ENCODE measurements at regions not wholly inside any gene's neighbourhood (a gene's known extent, or its start where the extent isn't known, plus 50 kb on each side); places are given as distances from the start of the nearest gene placed in this dataset.

GRCh38 chr22:22423681-22424080 is 84.9 kb downstream of the ZNF280B start:
- DNase-seq (ENCODE audit: low spot score), result no peak
- POLR2A ChIA-PET (ENCODE audit: low non-redundant PET), result no interaction called here
- no peak overlapping the region for H3K27ac ChIP-seq
- no peak for TF ChIP-seq CTCF (conservative IDR thresholded peaks at IDR 0.05; ENCODE audit: low read depth)
- CTCF ChIA-PET, result no interaction called here

- POLR2A ChIA-PET (ENCODE audit: low non-redundant PET), result no interaction called here
- CTCF ChIA-PET, result no interaction called here
- TF ChIP-seq CTCF (conservative IDR thresholded peaks at IDR 0.05; ENCODE audit: low read depth), result no peak
- no peak for DNase-seq (ENCODE audit: low spot score)
- no peak overlapping the region for H3K27ac ChIP-seq
Observed at GRCh38 chr22:22424210-22424800, 84.2 kb downstream of the ZNF280B start.

- DNase-seq (ENCODE audit: low spot score), result no peak
- ChIA-PET CTCF (no interaction called here), POLR2A (ENCODE audit: low non-redundant PET) (no interaction called here)
- no peak for TF ChIP-seq CTCF (conservative IDR thresholded peaks at IDR 0.05; ENCODE audit: low read depth)
- H3K27ac ChIP-seq, result no peak overlapping the region
Observed at GRCh38 chr22:22424956-22425355, 83.6 kb downstream of the ZNF280B start.

GRCh38 chr22:22425356-22425755 is 83.2 kb downstream of the ZNF280B start:
- no peak overlapping the region for H3K27ac ChIP-seq
- ChIA-PET POLR2A (ENCODE audit: low non-redundant PET) (no interaction called here), CTCF (no interaction called here)
- no peak for TF ChIP-seq CTCF (conservative IDR thresholded peaks at IDR 0.05; ENCODE audit: low read depth)
- no peak for DNase-seq (ENCODE audit: low spot score)

- DNase-seq (ENCODE audit: low spot score), result no peak
- no peak for TF ChIP-seq CTCF (conservative IDR thresholded peaks at IDR 0.05; ENCODE audit: low read depth)
- POLR2A ChIA-PET (ENCODE audit: low non-redundant PET), result no interaction called here
- H3K27ac ChIP-seq, result no peak overlapping the region
- CTCF ChIA-PET, result no interaction called here
Observed at GRCh38 chr22:22425783-22426624, 82.5 kb downstream of the ZNF280B start.

GRCh38 chr22:22427542-22428065 is 80.9 kb downstream of the ZNF280B start:
- no peak for TF ChIP-seq CTCF (conservative IDR thresholded peaks at IDR 0.05; ENCODE audit: low read depth)
- DNase-seq (ENCODE audit: low spot score), result no peak
- ChIA-PET CTCF (no interaction called here), POLR2A (ENCODE audit: low non-redundant PET) (no interaction called here)
- no peak overlapping the region for H3K27ac ChIP-seq

Data from RWPE1 (cell line).